Ovary (tissue), 7 donors: ENCODE measurements at regions not wholly inside any gene's neighbourhood (a gene's known extent, or its start where the extent isn't known, plus 50 kb on each side); places are given as distances from the start of the nearest gene placed in this dataset.

Experiments
- DNase-seq, 5 donors: peaks; one replicate each; pipeline ENCODE4 v3.0.0-alpha.2; 2019 to 2020
- H3K27ac ChIP-seq, 2 donors: fragments of 200-600 bp; one replicate each; pipeline versions ENCODE4 v1.5.1 to v1.8.0; 2019 to 2022
- H3K27me3 ChIP-seq: fragments of 200-600 bp; one replicate; pipeline ENCODE4 v1.8.0; 2022
- H3K36me3 ChIP-seq: fragments of 200-600 bp; sonication (generic); one replicate; pipeline ENCODE4 v1.5.1; 2019
- H3K4me1 ChIP-seq: one replicate; pipeline ENCODE4 v1.8.1; 2013; ENCODE audit warnings: mild to moderate bottlenecking, moderate library complexity; ENCODE audit not compliant: insufficient read depth
- H3K4me3 ChIP-seq: fragments of 200-600 bp; sonication (generic); one replicate; pipeline ENCODE4 v1.5.1; 2017
- H3K9me3 ChIP-seq, 2 donors: fragments of 200-600 bp in 1 of 2; sonication (generic) in 1 of 2; one replicate each; pipeline versions ENCODE4 v1.5.1 to v1.8.1; 2013 to 2019; ENCODE audit warnings: mild to moderate bottlenecking in 1 of 2, moderate library complexity in 1 of 2
- EP300 ChIP-seq: sonication (generic); formaldehyde crosslinking; IDR thresholded peaks from one replicate; pipeline ENCODE4 v1.6.1; 2017; ENCODE audit warnings: antibody characterized with exemption
- POLR2A ChIP-seq: fragments of 450-650 bp; IDR thresholded peaks from one replicate; pipeline ENCODE4 v1.6.1; 2017; ENCODE audit warnings: antibody characterized with exemption, mild to moderate bottlenecking, moderate library complexity
- WGBS, 3 donors: extraction: QIAGEN DNeasy Blood & Tissue Kit in 1 of 3; methylation state at CpG; one replicate each; pipeline versions ENCODE4 v1.1.5 to v1.1.7; 2013 to 2017; 5-methylcytosine and 5-hydroxymethylcytosine counted together
- intact Hi-C, 4 donors: fragments of 100-400 bp; cut with DNase I; formaldehyde crosslinking; loops; one replicate each; pipeline versions ENCODE4 v1.11.0 to v1.15.1; 2022 to 2023
- TF ChIP-seq, protein P1 (sequence below), 3 donors: fragments of 450-650 bp in 2 of 3; fragments of 200-600 bp in 1 of 3; IDR thresholded peaks; one replicate each; pipeline versions ENCODE4 v1.5.1 to v1.8.0; 2016 to 2022; ENCODE audit warnings: antibody characterized with exemption in 3 of 3, mild to moderate bottlenecking in 1 of 3
- donor health status: DM: no; HTN: no; CAD: no; lungs with moderate emphysema.
- donor health status: DM: no; HTN: no; CAD: no.
- donor health status: Bipolar disorder and iron deficiency.
- donor health status: DM: no; HTN: no; CAD: no.
- donor health status: DM: yes; HTN: yes; CAD: no.

DNA sequence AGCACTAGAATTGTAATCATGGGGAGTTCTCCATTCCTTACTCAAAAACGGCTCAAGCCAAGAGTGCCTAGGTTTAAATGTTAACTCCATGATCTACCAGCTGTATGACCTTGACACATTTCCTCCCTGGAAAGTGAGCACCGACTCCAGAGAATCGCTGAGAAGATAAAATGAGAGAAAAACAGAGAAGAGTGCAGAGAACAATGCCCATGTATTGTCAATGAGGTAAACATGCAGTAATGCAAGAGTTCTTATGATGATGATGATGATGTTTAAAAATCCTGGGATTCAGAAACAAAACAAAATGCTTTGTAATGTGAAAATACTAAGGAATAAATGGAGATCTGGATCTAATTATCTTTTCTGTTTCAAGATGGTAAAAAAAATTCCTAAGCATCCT is 64.8 kb upstream of the BEND6 start:
- TF ChIP-seq EP300 (no peak), POLR2A (no peak)
- TF ChIP-seq, protein P1, sequence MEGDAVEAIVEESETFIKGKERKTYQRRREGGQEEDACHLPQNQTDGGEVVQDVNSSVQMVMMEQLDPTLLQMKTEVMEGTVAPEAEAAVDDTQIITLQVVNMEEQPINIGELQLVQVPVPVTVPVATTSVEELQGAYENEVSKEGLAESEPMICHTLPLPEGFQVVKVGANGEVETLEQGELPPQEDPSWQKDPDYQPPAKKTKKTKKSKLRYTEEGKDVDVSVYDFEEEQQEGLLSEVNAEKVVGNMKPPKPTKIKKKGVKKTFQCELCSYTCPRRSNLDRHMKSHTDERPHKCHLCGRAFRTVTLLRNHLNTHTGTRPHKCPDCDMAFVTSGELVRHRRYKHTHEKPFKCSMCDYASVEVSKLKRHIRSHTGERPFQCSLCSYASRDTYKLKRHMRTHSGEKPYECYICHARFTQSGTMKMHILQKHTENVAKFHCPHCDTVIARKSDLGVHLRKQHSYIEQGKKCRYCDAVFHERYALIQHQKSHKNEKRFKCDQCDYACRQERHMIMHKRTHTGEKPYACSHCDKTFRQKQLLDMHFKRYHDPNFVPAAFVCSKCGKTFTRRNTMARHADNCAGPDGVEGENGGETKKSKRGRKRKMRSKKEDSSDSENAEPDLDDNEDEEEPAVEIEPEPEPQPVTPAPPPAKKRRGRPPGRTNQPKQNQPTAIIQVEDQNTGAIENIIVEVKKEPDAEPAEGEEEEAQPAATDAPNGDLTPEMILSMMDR (IDR thresholded peaks at IDR 0.05), result no peak
- no peak for DNase-seq
- no peaks in the 10 kb centered on the region for H3K4me1 ChIP-seq
- no peaks in the 10 kb centered on the region for H3K9me3 ChIP-seq
- no peak overlapping the region for H3K27ac ChIP-seq
- 11 to 22% (median 12%) methylated on average over 3 of the region's 3 CpGs for WGBS, 3 donors
- no peaks in the 10 kb centered on the region for H3K36me3 ChIP-seq
- H3K27me3 ChIP-seq, result no peaks in the 10 kb centered on the region
- intact Hi-C loops, result no loop called here
- no peak overlapping the region for H3K4me3 ChIP-seq

DNA sequence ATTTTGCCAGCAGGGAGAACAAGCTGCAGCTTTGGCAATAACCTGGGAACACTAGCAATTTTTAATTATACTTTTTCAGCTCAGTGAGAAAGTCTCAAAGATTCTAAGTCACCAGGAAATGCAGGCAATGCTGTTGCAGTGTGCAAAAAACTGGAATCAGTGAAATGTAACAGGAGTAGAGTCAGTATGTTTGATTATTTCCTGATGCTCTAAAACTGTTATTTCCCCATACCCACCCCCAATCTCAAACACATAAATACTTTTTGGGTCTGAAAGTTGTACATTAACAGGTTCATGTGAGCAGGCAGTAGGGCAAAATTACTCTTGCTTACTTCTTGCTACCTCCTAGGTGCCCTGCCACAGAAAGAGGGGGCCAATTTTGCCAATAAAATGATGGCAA is 65.4 kb upstream of the BEND6 start:
- Histone ChIP-seq H3K27me3 (no peaks in the 10 kb centered on the region), H3K4me1 (no peaks in the 10 kb centered on the region), H3K27ac (no peak overlapping the region), H3K36me3 (no peaks in the 10 kb centered on the region), H3K4me3 (no peak overlapping the region), H3K9me3 (no peaks in the 10 kb centered on the region)
- no peak for DNase-seq
- intact Hi-C loops, result no loop called here
- TF ChIP-seq, protein P1 (IDR thresholded peaks at IDR 0.05), result no peak
- TF ChIP-seq POLR2A (no peak), EP300 (no peak)

DNA sequence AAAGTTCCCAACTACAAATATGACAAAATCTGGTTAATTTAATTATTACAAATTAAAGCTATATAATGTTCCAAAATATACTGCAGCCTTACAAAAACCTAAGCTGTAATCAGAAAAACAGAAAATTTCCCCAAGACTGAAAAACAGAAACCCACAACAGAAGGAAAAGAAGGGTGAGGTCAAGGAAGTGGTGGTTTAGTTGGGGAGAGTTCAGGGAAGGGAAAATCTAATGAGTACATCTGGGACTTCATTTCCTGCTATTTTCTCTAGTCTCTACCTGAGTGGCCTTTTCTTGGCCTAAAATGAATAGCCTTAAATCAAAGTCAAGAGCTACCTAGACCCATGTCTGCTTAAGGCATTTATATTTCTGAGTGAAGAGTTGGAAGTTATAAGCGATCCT is 66.2 kb upstream of the BEND6 start:
- Histone ChIP-seq H3K27me3 (no peaks in the 10 kb centered on the region), H3K36me3 (no peaks in the 10 kb centered on the region), H3K9me3 (no peaks in the 10 kb centered on the region), H3K27ac (no peak overlapping the region), H3K4me1 (no peaks in the 10 kb centered on the region), H3K4me3 (no peak overlapping the region)
- intact Hi-C loops, result no loop called here
- TF ChIP-seq POLR2A (no peak), EP300 (no peak)
- TF ChIP-seq, protein P1 (IDR thresholded peaks at IDR 0.05), result no peak
- 89 to 100% (median 98%) methylated on average over 1 of the region's 1 CpG for WGBS, 3 donors
- no peak for DNase-seq

DNA sequence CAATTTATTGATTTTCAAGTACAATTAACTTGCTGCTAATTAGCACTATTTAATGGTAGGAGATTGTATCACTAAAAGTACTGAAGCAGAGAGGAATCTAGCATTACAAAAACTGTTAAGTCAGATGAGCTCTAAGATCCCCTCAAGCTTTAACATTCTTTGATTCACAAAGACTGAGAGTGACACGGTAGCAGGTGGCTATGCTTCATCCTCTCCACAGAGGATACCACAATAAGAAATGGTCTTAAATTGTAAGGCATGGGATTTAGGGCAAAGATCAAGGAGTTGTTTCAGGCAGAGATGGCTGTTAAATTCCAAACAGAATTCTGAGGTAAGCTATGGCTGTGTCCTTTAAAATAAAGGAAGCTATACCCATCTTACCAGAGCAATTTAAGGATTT is 67.8 kb upstream of the BEND6 start:
- intact Hi-C loops, result no loop called here
- Histone ChIP-seq H3K27me3 (no peaks in the 10 kb centered on the region), H3K4me1 (no peaks in the 10 kb centered on the region), H3K9me3 (no peaks in the 10 kb centered on the region), H3K36me3 (no peaks in the 10 kb centered on the region), H3K27ac (no peak overlapping the region), H3K4me3 (no peak overlapping the region)
- 69 to 74% (median 74%) methylated on average over 1 of the region's 1 CpG for WGBS, 3 donors
- no peak for DNase-seq
- TF ChIP-seq, protein P1 (IDR thresholded peaks at IDR 0.05), result no peak
- no peak for TF ChIP-seq EP300
- TF ChIP-seq POLR2A, result no peak

DNA sequence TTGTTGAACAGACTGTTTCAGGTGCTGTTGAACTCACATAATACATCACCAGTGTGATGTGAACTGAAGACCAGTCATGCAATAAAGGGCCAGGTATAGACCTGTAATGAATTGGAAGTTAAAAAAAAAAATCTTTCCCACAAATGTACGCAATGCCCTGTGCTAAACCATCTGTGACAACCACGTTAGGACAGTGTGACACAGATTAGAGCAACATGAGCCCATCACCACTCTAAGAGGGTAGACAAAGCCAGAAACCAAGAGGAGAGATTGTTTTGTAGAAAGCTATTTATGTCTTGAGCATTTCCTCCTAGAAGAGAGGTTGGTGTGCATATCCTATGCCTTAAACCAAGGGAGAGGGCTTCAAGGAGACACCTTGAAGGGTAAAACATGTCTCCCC is 77.0 kb upstream of the BEND6 start:
- Histone ChIP-seq H3K27ac (no peak overlapping the region), H3K36me3 (no peaks in the 10 kb centered on the region), H3K9me3 (no peaks in the 10 kb centered on the region), H3K4me1 (no peaks in the 10 kb centered on the region), H3K4me3 (no peak overlapping the region), H3K27me3 (no peaks in the 10 kb centered on the region)
- no peak for TF ChIP-seq POLR2A
- intact Hi-C loops, result no loop called here
- DNase-seq, result no peak
- 92 to 95% (median 94%) methylated on average over 2 of the region's 2 CpGs for WGBS, 3 donors
